ENCODE measurements at regions not wholly inside any gene's neighbourhood (a gene's known extent, or its start where the extent isn't known, plus 50 kb on each side); places are given as distances from the start of the nearest gene placed in this dataset.
"Not testable (repeated sequence)": the region's sequence is repeated elsewhere in the genome, so short reads cannot be mapped to it uniquely, and the experiment has no call there.

DNA sequence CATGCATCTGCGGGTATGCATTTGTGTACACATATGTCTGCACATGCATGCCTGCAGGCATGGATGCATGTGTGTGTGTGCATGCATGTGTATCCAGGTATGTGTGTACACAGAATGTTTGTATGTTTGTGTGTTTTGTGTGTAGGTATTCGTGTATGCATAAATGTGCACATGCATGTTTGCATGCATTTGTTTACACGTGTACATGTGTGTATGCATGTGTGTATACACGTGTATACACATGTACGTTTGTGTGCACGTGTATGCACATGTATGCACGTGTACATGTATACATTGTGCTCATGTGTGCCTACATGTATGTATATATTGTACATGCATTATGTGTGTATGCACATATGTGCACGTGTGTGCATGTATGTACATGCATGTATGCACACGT is 171.4 kb upstream of the ZNF322 start:
- not testable (repeated sequence) for TF ChIP-seq POLR2A (IDR thresholded peaks at IDR 0.05)
- TF ChIP-seq, protein P1, sequence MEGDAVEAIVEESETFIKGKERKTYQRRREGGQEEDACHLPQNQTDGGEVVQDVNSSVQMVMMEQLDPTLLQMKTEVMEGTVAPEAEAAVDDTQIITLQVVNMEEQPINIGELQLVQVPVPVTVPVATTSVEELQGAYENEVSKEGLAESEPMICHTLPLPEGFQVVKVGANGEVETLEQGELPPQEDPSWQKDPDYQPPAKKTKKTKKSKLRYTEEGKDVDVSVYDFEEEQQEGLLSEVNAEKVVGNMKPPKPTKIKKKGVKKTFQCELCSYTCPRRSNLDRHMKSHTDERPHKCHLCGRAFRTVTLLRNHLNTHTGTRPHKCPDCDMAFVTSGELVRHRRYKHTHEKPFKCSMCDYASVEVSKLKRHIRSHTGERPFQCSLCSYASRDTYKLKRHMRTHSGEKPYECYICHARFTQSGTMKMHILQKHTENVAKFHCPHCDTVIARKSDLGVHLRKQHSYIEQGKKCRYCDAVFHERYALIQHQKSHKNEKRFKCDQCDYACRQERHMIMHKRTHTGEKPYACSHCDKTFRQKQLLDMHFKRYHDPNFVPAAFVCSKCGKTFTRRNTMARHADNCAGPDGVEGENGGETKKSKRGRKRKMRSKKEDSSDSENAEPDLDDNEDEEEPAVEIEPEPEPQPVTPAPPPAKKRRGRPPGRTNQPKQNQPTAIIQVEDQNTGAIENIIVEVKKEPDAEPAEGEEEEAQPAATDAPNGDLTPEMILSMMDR (IDR thresholded peaks at IDR 0.05), result not testable (repeated sequence)

Data from thyroid gland (tissue), 4 donors.